CD14-positive monocyte (primary cell): ENCODE measurements at regions not wholly inside any gene's neighbourhood (a gene's known extent, or its start where the extent isn't known, plus 50 kb on each side); places are given as distances from the start of the nearest gene placed in this dataset.

Experiments used
- DNase-seq, 3 donors: peaks; one replicate each; pipeline ENCODE4 v3.0.0-alpha.2; 2011 to 2022
- H2AFZ ChIP-seq: 2 replicates; pipeline ENCODE4 v1.6.0; 2012; ENCODE audit warnings: mild to moderate bottlenecking, low read depth, low read length, inconsistent platforms; ENCODE audit not compliant: insufficient read depth, poor library complexity, severe bottlenecking
- H3K27ac ChIP-seq, 2 donors: 1 replicate in 1 of 2; 2 replicates in 1 of 2; pipeline ENCODE4 v1.5.1; 2012 to 2013; ENCODE audit warnings: low read length in 2 of 2, control low read depth in 1 of 2, inconsistent platforms in 1 of 2, low read depth in 1 of 2, mild to moderate bottlenecking in 1 of 2
- H3K27me3 ChIP-seq, 2 donors: one replicate each; pipeline versions ENCODE4 v1.6.0 to v1.6.1; 2011 to 2013; ENCODE audit warnings: low read length in 2 of 2; ENCODE audit not compliant: control insufficient read depth in 2 of 2, insufficient read depth in 2 of 2
- H3K36me3 ChIP-seq, 2 donors: replicated peaks in 1 of 2; 1 replicate in 1 of 2; 2 replicates in 1 of 2; pipeline versions ENCODE4 v1.5.1 to v1.6.1; 2012 to 2013; ENCODE audit warnings: low read length in 2 of 2, control low read depth in 1 of 2, inconsistent platforms in 1 of 2, mild to moderate bottlenecking in 1 of 2; ENCODE audit not compliant: insufficient read depth in 2 of 2, control insufficient read depth in 1 of 2
- H3K4me1 ChIP-seq, 2 donors: 1 replicate in 1 of 2; 2 replicates in 1 of 2; pipeline versions ENCODE4 v1.5.1 to v1.6.1; 2012 to 2013; ENCODE audit warnings: low read length in 2 of 2, control low read depth in 1 of 2, inconsistent platforms in 1 of 2, mild to moderate bottlenecking in 1 of 2, moderate library complexity in 1 of 2; ENCODE audit not compliant: insufficient read depth in 2 of 2, control insufficient read depth in 1 of 2
- H3K4me2 ChIP-seq: replicated peaks from 2 replicates; pipeline ENCODE3; 2012; ENCODE audit warnings: low read length, moderate library complexity, mild to moderate bottlenecking; ENCODE audit not compliant: poor library complexity, severe bottlenecking; ENCODE audit errors: extremely low read depth
- H3K4me3 ChIP-seq, 3 experiments: fragments of 200-600 bp in 1 of 3; sonication (generic) in 1 of 3; replicated peaks in 1 of 3; 1 replicate in 2 of 3; 2 replicates in 1 of 3; pipeline ENCODE4 v1.5.1; 2011 to 2013; ENCODE audit warnings: low read length in 3 of 3, mild to moderate bottlenecking in 3 of 3, control low read depth in 2 of 3, low read depth in 2 of 3, inconsistent platforms in 1 of 3, moderate library complexity in 1 of 3
- H3K79me2 ChIP-seq: 2 replicates; pipeline ENCODE4 v1.6.0; 2012; ENCODE audit warnings: mild to moderate bottlenecking, control low read depth, inconsistent platforms, low read length, moderate library complexity; ENCODE audit not compliant: insufficient read depth
- H3K9ac ChIP-seq: 2 replicates; pipeline ENCODE4 v1.6.0; 2017; ENCODE audit warnings: low read length, mild to moderate bottlenecking; ENCODE audit not compliant: insufficient read depth, poor library complexity, severe bottlenecking
- H3K9me3 ChIP-seq, 2 donors: replicated peaks in 1 of 2; 1 replicate in 1 of 2; 2 replicates in 1 of 2; pipeline versions ENCODE4 v1.5.1 to v1.6.1; 2012 to 2013; ENCODE audit warnings: low read length in 2 of 2, control low read depth in 1 of 2; ENCODE audit not compliant: control insufficient read depth in 1 of 2, insufficient read depth in 1 of 2
- H4K20me1 ChIP-seq: 2 replicates; pipeline ENCODE4 v1.6.0; 2012; ENCODE audit warnings: mild to moderate bottlenecking, low read length, control low read depth, moderate library complexity; ENCODE audit not compliant: insufficient read depth
- H3K27ac Mint-ChIP-seq, 7 donors: one replicate each; pipeline ENCODE4 v1.8.0; 2020; ENCODE audit warnings: mild to moderate bottlenecking in 7 of 7, mixed read lengths in 7 of 7, moderate library complexity in 6 of 7, inconsistent platforms in 2 of 7
- H3K27me3 Mint-ChIP-seq, 3 donors: one replicate each; pipeline ENCODE4 v1.8.0; 2021 to 2022; ENCODE audit warnings: low read depth in 3 of 3, mild to moderate bottlenecking in 3 of 3, mixed read lengths in 3 of 3, moderate library complexity in 3 of 3, inconsistent platforms in 1 of 3
- H3K36me3 Mint-ChIP-seq, 2 donors: one replicate each; pipeline ENCODE4 v1.8.0; 2020; ENCODE audit warnings: mixed read lengths in 2 of 2, inconsistent platforms in 1 of 2, mild to moderate bottlenecking in 1 of 2
- H3K4me1 Mint-ChIP-seq: one replicate; pipeline ENCODE4 v1.8.0; 2020; ENCODE audit warnings: mild to moderate bottlenecking, mixed read lengths
- H3K4me3 Mint-ChIP-seq, 2 donors: one replicate each; pipeline ENCODE4 v1.8.0; 2020; ENCODE audit warnings: mild to moderate bottlenecking in 2 of 2, mixed read lengths in 2 of 2, moderate library complexity in 1 of 2
- H3K9me3 Mint-ChIP-seq, 7 donors: one replicate each; pipeline ENCODE4 v1.8.0; 2020 to 2022; ENCODE audit warnings: mixed read lengths in 7 of 7, mild to moderate bottlenecking in 6 of 7, moderate library complexity in 6 of 7, inconsistent platforms in 2 of 7
- CTCF ChIP-seq: fragments of 200-600 bp; IDR thresholded peaks from one replicate; pipeline ENCODE4 v1.8.0; 2022; ENCODE audit warnings: antibody characterized with exemption, mild to moderate bottlenecking
- WGBS: methylation state at CpG from one replicate; pipeline ENCODE4 v1.1.5; 2013; ENCODE audit warnings: missing lambda C conversion rate; ENCODE audit not compliant: insufficient coverage; 5-methylcytosine and 5-hydroxymethylcytosine counted together
- intact Hi-C, 2 donors: fragments of 100-400 bp; cut with micrococcal nuclease; formaldehyde crosslinking; loops; one replicate each; pipeline versions ENCODE4 v1.15.0 to v1.15.1; 2023

GRCh38 chr22:47279337-47279736 lies 516.9 kb downstream of the TBC1D22A start:
- no peaks in the 10 kb centered on the region for H3K36me3 Mint-ChIP-seq
- Histone ChIP-seq H3K27me3 (no peaks in the 10 kb centered on the region), H4K20me1 (no peaks in the 10 kb centered on the region), H3K36me3 (no peaks in the 10 kb centered on the region), H3K4me2 (no peak overlapping the region), H3K9ac (no peak overlapping the region), H3K4me3 (no peak overlapping the region), H3K79me2 (no peaks in the 10 kb centered on the region), H3K9me3 (no peaks in the 10 kb centered on the region), H2AFZ (no peak overlapping the region), H3K27ac (no peak overlapping the region), H3K4me1 (no peaks in the 10 kb centered on the region)
- WGBS, result 93% methylated on average over 6 of the region's 8 CpGs
- peaks cover 4 to 12% (median 7%) of the 10 kb centered on the region in 3 donors for H3K27me3 Mint-ChIP-seq
- DNase-seq, result no peak
- H3K4me1 Mint-ChIP-seq, result no peaks in the 10 kb centered on the region
- H3K27ac Mint-ChIP-seq, result no peak overlapping the region
- H3K4me3 Mint-ChIP-seq, result no peak overlapping the region
- peaks cover 0 to 3% (median 0%) of the 10 kb centered on the region in 7 donors for H3K9me3 Mint-ChIP-seq
- intact Hi-C loops, result no loop called here
- TF ChIP-seq CTCF, result no peak

GRCh38 chr22:47278655-47279054 lies 516.2 kb downstream of the TBC1D22A start:
- 95% methylated on average over 12 of the region's 12 CpGs for WGBS
- no peak for TF ChIP-seq CTCF
- DNase-seq, result no peak
- Histone ChIP-seq H3K4me1 (no peaks in the 10 kb centered on the region), H3K36me3 (no peaks in the 10 kb centered on the region), H2AFZ (no peak overlapping the region), H3K27me3 (no peaks in the 10 kb centered on the region), H3K27ac (no peak overlapping the region), H4K20me1 (no peaks in the 10 kb centered on the region), H3K9me3 (no peaks in the 10 kb centered on the region), H3K4me2 (no peak overlapping the region), H3K4me3 (no peak overlapping the region), H3K79me2 (no peaks in the 10 kb centered on the region), H3K9ac (no peak overlapping the region)
- Mint-ChIP-seq H3K4me1 (no peaks in the 10 kb centered on the region), H3K4me3 (no peak overlapping the region), H3K36me3 (no peaks in the 10 kb centered on the region), H3K27ac (no peak overlapping the region), H3K27me3 (peaks cover 4 to 12% (median 7%) of the 10 kb centered on the region in 3 donors), H3K9me3 (peaks cover 0 to 3% (median 0%) of the 10 kb centered on the region in 7 donors)
- intact Hi-C loops, result no loop called here
